Type B pancreatic cell (in vitro differentiated cells): ENCODE measurements at regions not wholly inside any gene's neighbourhood (a gene's known extent, or its start where the extent isn't known, plus 50 kb on each side); places are given as distances from the start of the nearest gene placed in this dataset.

Experiments
- DNase-seq: peaks from one replicate; pipeline ENCODE4 v3.0.0; 2021; ENCODE audit warnings: mixed read lengths; ENCODE audit not compliant: unreplicated experiment; ENCODE audit errors: extremely low spot score
- H3K27ac Mint-ChIP-seq: 2 replicates; pipeline ENCODE4 v1.8.0; 2021; ENCODE audit warnings: mild to moderate bottlenecking, mixed read lengths
- H3K27me3 Mint-ChIP-seq: 2 replicates; pipeline ENCODE4 v1.8.0; 2021; ENCODE audit warnings: mixed read lengths
- H3K36me3 Mint-ChIP-seq: 2 replicates; pipeline ENCODE4 v1.8.0; 2021; ENCODE audit warnings: mixed read lengths
- H3K4me1 Mint-ChIP-seq: one replicate; pipeline ENCODE4 v1.8.0; 2021; ENCODE audit warnings: mixed read lengths; ENCODE audit not compliant: unreplicated experiment
- H3K4me3 Mint-ChIP-seq: 2 replicates; pipeline ENCODE4 v1.8.0; 2021; ENCODE audit warnings: mild to moderate bottlenecking, mixed read lengths
- H3K9me3 Mint-ChIP-seq: 2 replicates; pipeline ENCODE4 v1.8.0; 2021; ENCODE audit warnings: mixed read lengths
- CTCF ChIP-seq: fragments of 200-600 bp; sonication (generic); conservative IDR thresholded peaks from 2 replicates; pipeline ENCODE4 v1.5.0; 2021; ENCODE audit warnings: antibody characterized with exemption, mild to moderate bottlenecking

DNA sequence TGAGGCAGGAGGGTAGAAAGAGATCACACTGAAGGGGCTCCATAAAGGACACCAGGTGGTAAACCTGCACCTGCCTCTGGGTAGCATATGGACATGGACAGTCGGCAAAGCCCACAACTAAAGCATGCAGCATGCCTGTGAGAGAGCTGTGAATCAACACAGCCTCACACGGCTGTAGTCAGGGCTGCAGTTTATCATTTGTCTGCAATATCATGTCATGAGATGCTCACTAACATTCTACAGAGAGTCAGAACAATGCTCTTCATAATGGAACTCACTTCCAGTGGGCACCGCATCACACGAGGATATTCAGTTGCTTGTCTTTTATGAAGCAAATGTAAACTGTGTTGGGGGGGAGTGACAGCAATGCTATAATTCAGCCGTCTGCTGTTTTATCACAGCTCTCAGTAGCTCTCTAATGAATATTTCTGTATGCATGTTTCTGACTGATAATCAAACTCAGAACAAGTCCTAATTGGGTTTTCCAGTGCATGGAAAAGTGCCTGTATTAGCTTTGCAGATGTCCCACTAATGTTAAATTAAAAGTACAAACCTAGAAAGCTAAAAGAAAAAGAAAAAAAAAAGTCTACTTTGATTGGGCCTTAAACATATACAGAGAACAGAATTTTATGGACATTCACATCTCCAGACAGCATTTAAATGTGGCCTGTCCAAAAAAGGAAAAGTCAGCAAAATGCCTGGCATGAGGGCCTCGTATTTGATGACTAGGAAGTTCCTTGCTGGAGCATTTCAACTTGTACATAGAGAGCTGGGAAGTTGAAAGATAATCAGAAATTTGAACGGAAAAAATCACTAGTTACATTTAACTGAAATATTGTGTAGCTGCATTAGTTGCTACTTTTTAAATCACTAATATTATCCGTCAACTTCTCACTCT, 406.1 kb upstream of the SOX11 start:
- peaks cover 28% of the 10 kb centered on the region for H3K4me1 Mint-ChIP-seq
- H3K4me3 Mint-ChIP-seq: no peak overlapping the region
- H3K36me3 Mint-ChIP-seq: no peaks in the 10 kb centered on the region
- DNase-seq: no peak
- no peak overlapping the region for H3K27ac Mint-ChIP-seq
- no peak for TF ChIP-seq CTCF
- H3K27me3 Mint-ChIP-seq: no peaks in the 10 kb centered on the region
- H3K9me3 Mint-ChIP-seq: no peaks in the 10 kb centered on the region

DNA sequence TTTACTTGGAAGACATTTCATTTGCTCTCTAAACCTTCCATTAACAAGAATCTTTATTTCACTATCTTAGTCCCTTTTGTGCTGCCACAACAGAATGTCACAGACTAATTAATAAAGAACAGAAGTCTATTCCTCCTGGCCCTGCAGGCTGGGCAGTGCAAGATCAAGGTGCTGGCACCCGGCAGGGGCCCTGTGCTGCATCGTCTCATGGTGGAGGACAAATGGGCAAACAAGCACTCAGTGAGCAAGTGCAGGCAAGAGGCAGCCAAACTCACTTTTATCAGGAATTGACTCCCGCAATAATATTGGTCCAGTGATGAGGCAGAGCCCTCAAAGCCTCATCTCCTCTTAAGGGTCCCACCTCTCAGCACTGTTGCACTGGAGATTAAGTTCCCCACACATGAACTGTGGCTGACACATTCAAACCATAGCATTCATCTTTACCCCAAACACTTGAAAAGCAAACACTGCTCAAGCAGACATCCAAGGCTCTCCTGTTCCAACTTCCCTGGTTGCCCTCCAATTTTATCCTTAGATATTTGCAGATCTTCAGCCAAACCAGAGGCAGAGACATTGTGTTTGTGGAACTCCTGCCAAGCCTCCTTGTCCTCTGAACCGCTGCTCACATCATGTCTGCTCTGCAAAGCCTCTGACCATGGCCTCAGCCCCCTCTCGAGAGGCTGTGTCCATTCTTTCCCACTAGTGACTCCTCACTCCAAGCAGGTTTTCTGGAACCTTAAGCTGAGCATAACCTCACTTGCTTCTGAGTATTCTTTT, 404.4 kb upstream of the SOX11 start:
- no peaks in the 10 kb centered on the region for H3K36me3 Mint-ChIP-seq
- H3K27ac Mint-ChIP-seq: no peak overlapping the region
- H3K4me3 Mint-ChIP-seq: no peak overlapping the region
- no peak for DNase-seq
- no peaks in the 10 kb centered on the region for H3K9me3 Mint-ChIP-seq
- no peak for TF ChIP-seq CTCF
- peaks cover 28% of the 10 kb centered on the region for H3K4me1 Mint-ChIP-seq
- no peaks in the 10 kb centered on the region for H3K27me3 Mint-ChIP-seq

- H3K9me3 Mint-ChIP-seq: no peaks in the 10 kb centered on the region
- no peak overlapping the region for H3K27ac Mint-ChIP-seq
- H3K4me3 Mint-ChIP-seq: no peak overlapping the region
- no peak for TF ChIP-seq CTCF
- H3K27me3 Mint-ChIP-seq: no peaks in the 10 kb centered on the region
- H3K4me1 Mint-ChIP-seq: peaks cover 9% of the 10 kb centered on the region
- no peak for DNase-seq
- no peaks in the 10 kb centered on the region for H3K36me3 Mint-ChIP-seq
These were observed 401.2 kb upstream of the SOX11 start for GRCh38 chr2:5290900-5291546.

GRCh38 chr2:5304640-5305039, 387.5 kb upstream of the SOX11 start:
- DNase-seq: no peak
- Mint-ChIP-seq H3K27me3 (no peaks in the 10 kb centered on the region), H3K9me3 (peaks cover 6% of the 10 kb centered on the region), H3K4me3 (no peak overlapping the region), H3K4me1 (no peaks in the 10 kb centered on the region), H3K36me3 (no peaks in the 10 kb centered on the region), H3K27ac (no peak overlapping the region)
- no peak for TF ChIP-seq CTCF

GRCh38 chr2:5315041-5315440, 377.1 kb upstream of the SOX11 start:
- peaks cover 11% of the 10 kb centered on the region for H3K4me1 Mint-ChIP-seq
- no peaks in the 10 kb centered on the region for H3K36me3 Mint-ChIP-seq
- H3K27me3 Mint-ChIP-seq: peaks cover 4% of the 10 kb centered on the region

More at GRCh38 chr2:5315041-5315440, 377.1 kb upstream of the SOX11 start:
- TF ChIP-seq CTCF: no peak
- Mint-ChIP-seq H3K9me3 (peaks cover 6% of the 10 kb centered on the region), H3K27ac (no peak overlapping the region), H3K4me3 (no peak overlapping the region)
- DNase-seq: no peak
